Superior temporal gyrus (tissue), 1 donor: ENCODE measurements at regions not wholly inside any gene's neighbourhood (a gene's known extent, or its start where the extent isn't known, plus 50 kb on each side); places are given as distances from the start of the nearest gene placed in this dataset.

Source experiments
- DNase-seq: peaks from one replicate; pipeline ENCODE4 v3.0.0-alpha.2; 2016; ENCODE audit errors: extremely low spot score

DNA sequence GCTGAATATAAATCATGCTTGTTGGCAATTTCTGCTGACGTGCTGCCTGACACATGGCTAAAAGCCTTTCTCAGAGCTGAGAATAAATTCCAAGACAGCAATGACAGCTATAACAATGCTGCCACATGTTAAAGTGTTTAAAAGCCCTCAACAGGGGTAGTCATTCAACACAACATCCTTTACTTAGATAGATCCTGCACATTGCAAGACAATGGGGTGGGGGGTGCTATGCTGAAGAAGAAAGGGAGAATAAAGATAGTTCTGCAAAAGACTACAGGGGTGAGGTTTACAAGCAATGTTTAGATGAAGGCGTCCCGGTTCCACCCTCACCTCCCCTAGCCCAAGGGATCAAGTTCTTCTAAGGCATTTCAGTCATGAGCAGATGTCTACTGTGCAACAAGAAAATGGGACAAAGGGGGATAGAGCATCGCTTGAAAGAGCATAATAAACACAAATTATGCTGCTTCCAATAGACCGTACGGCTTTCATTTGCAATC, 291.0 kb upstream of the ACVR2A start:
- no peak for DNase-seq

DNA sequence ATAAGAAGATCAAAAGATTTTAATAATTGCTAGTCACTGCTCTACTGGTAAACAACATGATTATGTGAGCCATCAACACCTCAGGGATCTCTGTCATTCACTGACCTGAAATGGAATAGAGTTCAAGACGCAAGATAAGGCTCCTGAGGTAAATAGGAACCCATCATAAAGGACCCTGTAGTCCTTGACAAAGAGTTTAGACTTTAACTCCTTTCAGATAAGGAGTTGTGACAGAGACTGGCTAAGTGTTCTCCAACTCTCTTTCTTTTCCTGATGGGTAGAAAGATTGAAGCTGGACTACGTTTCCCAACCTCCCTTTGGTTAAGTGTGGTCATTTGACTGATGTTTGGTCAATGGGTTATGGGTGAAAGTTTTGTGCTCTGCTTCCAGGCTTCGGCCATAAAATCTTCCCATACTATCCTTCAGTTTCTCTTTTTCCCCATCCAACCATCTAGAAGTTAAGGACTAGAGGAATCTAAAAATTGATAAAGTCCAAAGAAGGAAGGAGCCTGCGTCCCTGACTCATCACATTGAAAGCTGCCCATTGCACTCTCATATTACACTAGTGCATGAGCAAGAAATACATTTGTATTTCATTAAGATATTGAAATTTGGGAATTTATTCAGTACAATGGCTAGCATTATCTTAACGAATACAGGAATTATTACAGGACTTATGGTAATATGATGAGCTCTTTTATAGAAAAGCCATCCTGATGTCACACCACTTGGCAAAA, 293.7 kb upstream of the ACVR2A start:
- DNase-seq, result no peak

DNA sequence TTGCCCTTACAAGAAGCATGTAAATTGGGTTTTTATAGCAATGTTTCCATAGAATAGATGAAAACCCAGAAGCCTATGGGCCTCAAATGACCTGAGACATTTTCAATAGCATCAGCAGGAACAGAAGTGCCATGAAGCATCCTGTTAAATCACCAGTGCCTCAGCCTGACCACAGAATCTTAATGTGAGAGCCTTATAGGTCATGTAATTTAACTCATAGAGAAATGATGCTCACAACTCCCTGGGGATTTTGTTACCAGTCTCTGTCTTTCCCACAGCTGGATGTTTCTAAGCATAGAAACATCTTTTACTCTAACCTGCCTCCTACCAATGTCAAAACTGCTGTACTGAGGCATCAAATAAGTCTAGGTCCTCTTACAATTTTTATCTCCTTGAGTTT, 295.8 kb upstream of the ACVR2A start:
- no peak for DNase-seq

GRCh38 chr2:147548451-147548850, 296.4 kb upstream of the ACVR2A start:
- no peak for DNase-seq

GRCh38 chr2:147547440-147547839, 297.4 kb upstream of the ACVR2A start:
- DNase-seq, result no peak

DNA sequence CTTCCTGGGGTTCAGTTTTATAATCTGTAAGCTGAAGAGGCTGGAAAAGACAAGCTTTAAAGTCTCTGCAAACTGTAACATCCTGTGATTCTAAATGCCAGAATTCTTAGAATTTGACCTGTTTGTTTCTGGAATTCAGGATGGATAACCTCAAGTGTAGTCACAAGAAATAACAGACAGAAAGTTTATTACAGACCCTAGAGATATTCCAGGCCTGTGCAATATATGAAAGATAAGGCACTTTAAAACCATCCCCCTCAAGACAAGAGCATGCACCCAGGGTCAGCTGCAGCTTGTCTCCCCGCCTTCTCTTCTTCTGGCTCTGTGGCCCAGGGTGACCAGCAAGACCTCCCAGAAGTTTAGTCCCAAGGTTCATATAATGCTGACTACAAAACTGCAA, 298.7 kb upstream of the ACVR2A start:
- DNase-seq, result no peak

DNA sequence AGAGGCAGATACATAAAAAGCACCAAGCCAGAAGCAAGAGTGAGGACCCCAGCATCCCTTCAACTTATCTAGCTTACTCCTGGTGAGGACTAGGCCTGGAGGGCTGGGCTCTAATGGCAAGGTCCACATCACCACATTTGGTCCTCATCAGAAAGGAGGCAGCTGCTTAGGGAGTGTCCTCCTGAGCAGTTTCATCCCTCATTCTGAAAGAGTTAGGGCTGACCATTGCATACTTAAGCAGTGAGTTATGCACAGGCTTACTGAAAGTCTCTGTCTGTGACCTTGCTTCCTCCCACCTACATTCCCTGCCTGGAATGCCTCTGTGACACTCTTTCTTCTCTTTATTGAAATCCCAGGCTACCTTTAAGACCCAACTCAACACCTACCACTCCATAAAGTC, 301.8 kb upstream of the ACVR2A start:
- DNase-seq, result no peak

GRCh38 chr2:147542351-147542750, 302.5 kb upstream of the ACVR2A start:
- no peak for DNase-seq

GRCh38 chr2:147541314-147541713, 303.5 kb upstream of the ACVR2A start:
- no peak for DNase-seq

GRCh38 chr2:147538821-147539220, 306.0 kb upstream of the ACVR2A start:
- no peak for DNase-seq

DNA sequence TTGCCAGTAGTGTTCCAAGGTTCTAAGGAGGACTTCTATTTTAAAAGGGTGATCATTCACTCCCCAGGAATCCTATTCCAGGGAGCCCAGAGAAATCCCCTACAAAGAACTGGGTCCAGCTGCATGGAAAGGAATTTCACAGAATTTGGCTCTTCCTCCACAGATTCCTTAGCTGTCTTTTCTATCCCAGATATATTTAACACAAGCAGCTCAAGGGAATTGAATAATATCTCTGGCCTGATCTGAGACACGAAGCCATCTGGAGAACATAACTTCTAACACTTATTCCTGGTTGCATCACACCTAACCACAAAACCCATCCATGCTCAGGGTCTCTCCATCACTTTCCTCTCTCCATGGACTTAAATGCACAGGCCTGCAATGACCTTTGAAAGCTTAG, 306.7 kb upstream of the ACVR2A start:
- peak; percentile 24 for DNase-seq

DNA sequence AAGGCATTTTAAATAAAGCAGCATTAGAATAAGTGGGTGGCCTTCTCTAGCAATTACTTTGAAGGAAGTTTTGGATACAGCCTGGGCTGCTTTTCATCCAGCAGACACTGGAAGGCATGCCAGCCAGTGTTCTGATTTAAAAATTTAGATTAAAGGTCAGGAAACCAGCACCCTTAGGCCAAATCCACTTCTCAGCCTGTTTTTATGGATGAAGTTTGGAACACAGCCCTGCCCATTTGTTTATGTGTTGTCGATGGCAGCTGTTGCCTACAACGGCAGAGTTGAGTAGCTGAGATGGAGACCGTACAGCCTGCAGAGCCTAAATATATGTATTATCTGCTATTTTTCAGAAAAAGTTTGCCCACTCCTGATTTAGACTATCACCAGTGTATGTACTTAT, 313.6 kb upstream of the ACVR2A start:
- no peak for DNase-seq

DNA sequence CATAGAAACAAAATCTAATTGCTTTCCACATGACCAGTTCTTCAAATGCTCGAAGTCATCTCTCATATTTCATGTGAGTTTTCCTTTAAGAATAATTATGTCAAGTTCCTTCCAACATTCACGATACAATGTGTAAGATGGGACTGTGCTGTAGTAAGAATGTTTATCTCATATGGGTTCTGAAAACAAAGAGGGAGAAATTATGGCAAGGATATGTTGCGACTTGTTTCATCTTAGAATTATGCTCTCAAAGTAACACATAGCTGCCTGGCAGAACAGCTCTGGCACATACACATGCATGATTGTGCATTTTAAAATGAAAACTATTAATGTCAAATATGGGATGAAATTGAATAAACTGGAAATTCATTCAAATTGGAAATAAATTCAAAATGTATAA, 314.8 kb upstream of the ACVR2A start:
- no peak for DNase-seq

- peak; percentile 38 for DNase-seq
Observed at GRCh38 chr2:147525819-147526489, 318.9 kb upstream of the ACVR2A start.

DNA sequence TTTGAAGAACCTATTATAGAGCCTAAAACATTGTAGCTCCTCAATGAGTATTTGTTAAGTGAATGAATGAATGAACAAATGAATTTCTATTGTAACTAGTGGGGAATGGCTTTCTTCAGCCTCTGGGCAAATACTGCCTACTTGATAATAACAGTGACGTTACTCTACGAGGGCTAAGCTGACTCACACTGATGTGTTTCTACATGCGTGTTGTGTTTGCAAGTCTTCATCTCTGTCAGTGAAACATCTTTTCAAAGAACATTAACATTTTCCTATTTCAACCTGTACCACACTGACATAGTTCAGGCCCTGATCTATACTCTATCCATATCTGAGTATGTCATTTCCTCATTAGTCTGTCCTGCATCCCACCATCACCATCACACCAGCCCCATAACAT, 319.9 kb upstream of the ACVR2A start:
- no peak for DNase-seq

- no peak for DNase-seq
Observed at GRCh38 chr2:147523415-147523814, 321.4 kb upstream of the ACVR2A start.

GRCh38 chr2:147521936-147522335, 322.9 kb upstream of the ACVR2A start:
- DNase-seq, result no peak

DNA sequence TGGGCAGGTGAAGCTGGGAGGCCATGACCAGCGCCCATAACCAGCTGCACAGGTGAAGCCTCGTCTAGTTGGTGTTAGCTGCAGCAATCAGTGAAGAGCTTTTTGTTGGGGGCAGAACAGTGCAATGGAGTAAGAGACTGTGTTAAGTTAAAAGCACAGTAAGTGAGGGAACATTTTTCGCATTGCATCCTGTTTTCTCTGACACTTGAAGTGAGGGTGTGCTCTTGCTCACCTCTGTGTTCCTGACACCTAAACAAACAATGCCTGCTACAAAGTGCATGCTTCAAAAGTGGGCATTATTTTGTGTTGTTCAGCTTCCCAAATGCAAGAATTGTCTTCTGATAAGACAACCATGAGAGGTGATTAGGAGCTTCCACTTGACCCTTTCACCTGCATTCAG, 324.0 kb upstream of the ACVR2A start:
- no peak for DNase-seq

DNA sequence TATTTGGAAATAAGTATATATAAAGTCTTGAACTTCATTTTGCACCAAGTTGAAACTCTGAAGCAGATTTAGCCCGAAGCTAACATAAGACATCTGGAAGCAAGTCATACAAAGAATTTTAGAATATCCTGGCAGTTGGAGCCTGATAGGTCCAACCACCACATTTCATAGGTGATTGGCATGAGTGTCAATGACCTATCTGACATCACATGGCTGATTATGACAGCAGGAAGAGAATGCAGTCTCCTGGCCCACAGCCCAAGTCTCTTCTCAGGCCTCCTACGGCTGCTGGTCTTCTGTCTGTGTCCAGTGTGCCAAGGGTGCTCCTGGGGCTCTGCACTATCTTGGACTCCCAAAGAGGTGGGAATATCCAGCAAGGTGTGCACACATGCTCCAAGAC, 325.7 kb upstream of the ACVR2A start:
- DNase-seq, result no peak

- DNase-seq, result no peak
Observed at GRCh38 chr2:147515213-147515612, 329.6 kb upstream of the ACVR2A start.

- DNase-seq, result no peak
Observed at GRCh38 chr2:147512206-147512605, 332.6 kb upstream of the ACVR2A start.

DNA sequence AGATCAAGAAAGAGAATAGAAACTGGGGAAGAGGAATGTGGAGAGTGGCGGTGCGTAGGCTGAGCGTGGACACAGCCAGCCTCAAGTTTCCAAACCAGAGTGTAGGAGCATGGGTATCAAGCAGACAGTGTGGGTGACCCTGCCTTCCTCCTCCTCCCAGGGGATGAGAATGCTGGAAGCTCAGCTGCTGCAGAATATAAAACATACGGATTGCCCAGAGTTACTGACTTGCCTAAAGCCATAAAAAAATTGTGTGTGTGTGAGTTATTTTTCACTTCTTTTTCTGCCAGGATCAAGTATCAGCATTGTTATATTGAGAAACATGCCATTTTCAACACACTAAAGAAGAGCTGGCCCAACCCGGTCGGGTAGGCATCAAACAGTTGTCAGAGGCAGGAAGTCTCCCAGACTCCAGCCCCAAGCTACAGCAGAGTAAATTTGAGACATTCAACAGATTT, 333.3 kb upstream of the ACVR2A start:
- DNase-seq, result peak; percentile 51

GRCh38 chr2:147509821-147510220, 335.0 kb upstream of the ACVR2A start:
- DNase-seq, result no peak
